MCF 10A (cell line): ENCODE measurements at regions not wholly inside any gene's neighbourhood (a gene's known extent, or its start where the extent isn't known, plus 50 kb on each side); places are given as distances from the start of the nearest gene placed in this dataset.

Experiments
- BruUV-seq: library from RNA; stranded (reverse); fragments of 400-500 nt; replicated peaks from 2 replicates; lab custom pipeline; 2021; lab: Mats Ljungman, UMichigan
- CTCF ChIA-PET: fragments of 300-600 bp; sonication (Branson Sonifier 250); formaldehyde crosslinking; extraction: SDS; loops from one replicate; lab custom pipeline; 2021; ENCODE audit warnings: antibody characterized with exemption, inconsistent platforms; lab: Yijun Ruan, JAX
- POLR2A ChIA-PET: fragments of 300-600, 350-650 bp; sonication (Branson Sonifier 250); formaldehyde crosslinking; extraction: SDS; loops from one replicate; lab custom pipeline; 2020; ENCODE audit warnings: antibody characterized with exemption, inconsistent platforms; lab: Yijun Ruan, JAX
- DNase-seq: peaks from one replicate; pipeline ENCODE4 v3.0.0-alpha.2; 2018; ENCODE audit not compliant: unreplicated experiment
- H3K27ac Mint-ChIP-seq: one replicate; pipeline ENCODE4 v1.8.0; 2022; ENCODE audit warnings: mild to moderate bottlenecking, low read depth, mixed read lengths; ENCODE audit not compliant: unreplicated experiment
- H3K27me3 Mint-ChIP-seq: one replicate; pipeline ENCODE4 v1.8.0; 2022; ENCODE audit warnings: mixed read lengths; ENCODE audit not compliant: insufficient read depth, unreplicated experiment
- H3K36me3 Mint-ChIP-seq: one replicate; pipeline ENCODE4 v1.8.0; 2022; ENCODE audit warnings: mild to moderate bottlenecking, moderate library complexity, mixed read lengths; ENCODE audit not compliant: insufficient read depth, unreplicated experiment
- H3K4me1 Mint-ChIP-seq: one replicate; pipeline ENCODE4 v1.8.0; 2022; ENCODE audit warnings: mixed read lengths; ENCODE audit not compliant: insufficient read depth, unreplicated experiment
- H3K4me3 Mint-ChIP-seq: one replicate; pipeline ENCODE4 v1.8.0; 2022; ENCODE audit warnings: mild to moderate bottlenecking, moderate library complexity, mixed read lengths; ENCODE audit not compliant: unreplicated experiment
- H3K9me3 Mint-ChIP-seq: one replicate; pipeline ENCODE4 v1.8.0; 2022; ENCODE audit warnings: mixed read lengths; ENCODE audit not compliant: unreplicated experiment
- CTCF ChIP-seq: fragments of 200-600 bp; IDR thresholded peaks from one replicate; pipeline ENCODE4 v1.8.0; 2022; ENCODE audit warnings: antibody characterized with exemption, mild to moderate bottlenecking; ENCODE audit not compliant: unreplicated experiment
- intact Hi-C: fragments of 100-400 bp; cut with micrococcal nuclease; formaldehyde crosslinking; loops from 2 replicates; pipeline ENCODE4 v1.14.1; 2022

- Mint-ChIP-seq H3K9me3 (no peaks in the 10 kb centered on the region), H3K4me3 (no peak overlapping the region), H3K36me3 (peaks cover 5% of the 10 kb centered on the region), H3K27me3 (no peaks in the 10 kb centered on the region), H3K27ac (no peak overlapping the region), H3K4me1 (peaks cover 17% of the 10 kb centered on the region)
- no peak for TF ChIP-seq CTCF
- intact Hi-C loops, result no loop called here
- BruUV-seq, result no TSS peak
- POLR2A ChIA-PET, result no interaction called here
- no peak for DNase-seq
- CTCF ChIA-PET, result interaction anchor here (0.6 to 1.2 kb wide), 3 partner anchors 7 to 17 kb away, joined by 3 to 4 read pairs (median 4); no protein-coding TSS in a partner anchor
These were observed 508.5 kb upstream of the SLIT2 start for GRCh38 chr4:19743115-19743638.

- POLR2A ChIA-PET, result no interaction called here
- no peaks in the 10 kb centered on the region for H3K27me3 Mint-ChIP-seq
- no peak for TF ChIP-seq CTCF
- H3K4me1 Mint-ChIP-seq, result peaks cover 24% of the 10 kb centered on the region
- peak overlapping the region; percentile 97 for H3K27ac Mint-ChIP-seq
- peak; percentile 93 for DNase-seq
- peak overlapping the region; percentile 77 for H3K4me3 Mint-ChIP-seq
- CTCF ChIA-PET, result no interaction called here
- no TSS peak for BruUV-seq
- intact Hi-C loops, result loop anchor here (1.0 to 5.0 kb wide), 2 partner anchors 38 to 509 kb away; no protein-coding TSS in a partner anchor
- H3K9me3 Mint-ChIP-seq, result peaks cover 4% of the 10 kb centered on the region
- H3K36me3 Mint-ChIP-seq, result no peaks in the 10 kb centered on the region
These were observed 512.5 kb upstream of the SLIT2 start for GRCh38 chr4:19739101-19739651.

GRCh38 chr4:19736968-19737756 lies 514.5 kb upstream of the SLIT2 start:
- no peak for TF ChIP-seq CTCF
- ChIA-PET POLR2A (no interaction called here), CTCF (interaction anchor here (1.3 kb wide), 1 partner anchor 13 kb away, joined by 3 read pairs; no protein-coding TSS in a partner anchor)
- peak; percentile 27 for DNase-seq
- H3K9me3 Mint-ChIP-seq, result peaks cover 6% of the 10 kb centered on the region
- intact Hi-C loops, result loop anchor here (5.0 kb wide), 1 partner anchor 40 kb away; no protein-coding TSS in a partner anchor
- no peaks in the 10 kb centered on the region for H3K27me3 Mint-ChIP-seq
- peaks cover 5% of the 10 kb centered on the region for H3K36me3 Mint-ChIP-seq
- H3K27ac Mint-ChIP-seq, result peak overlapping the region; percentile 97
- peaks cover 24% of the 10 kb centered on the region for H3K4me1 Mint-ChIP-seq
- no peak overlapping the region for H3K4me3 Mint-ChIP-seq
- no TSS peak for BruUV-seq

- TF ChIP-seq CTCF, result no peak
- intact Hi-C loops, result loop anchor here (5.0 kb wide), 1 partner anchor 42 kb away; no protein-coding TSS in a partner anchor
- H3K36me3 Mint-ChIP-seq, result peaks cover 5% of the 10 kb centered on the region
- H3K9me3 Mint-ChIP-seq, result peaks cover 6% of the 10 kb centered on the region
- ChIA-PET CTCF (no interaction called here), POLR2A (no interaction called here)
- H3K27ac Mint-ChIP-seq, result no peak overlapping the region
- peaks cover 21% of the 10 kb centered on the region for H3K4me1 Mint-ChIP-seq
- DNase-seq, result peak; percentile 3
- H3K4me3 Mint-ChIP-seq, result no peak overlapping the region
- no peaks in the 10 kb centered on the region for H3K27me3 Mint-ChIP-seq
- BruUV-seq, result no TSS peak
These were observed 516.7 kb upstream of the SLIT2 start for GRCh38 chr4:19735012-19735411.
